Hippocampal formation (tissue), 2 donors: ENCODE measurements at regions not wholly inside any gene's neighbourhood (a gene's known extent, or its start where the extent isn't known, plus 50 kb on each side); places are given as distances from the start of the nearest gene placed in this dataset.
A peak's percentile ranks its signal among the peaks of the same experiment; 100 is the strongest.
"Not testable (repeated sequence)": the region's sequence is repeated elsewhere in the genome, so short reads cannot be mapped to it uniquely, and the experiment has no call there.

Experiments
- DNase-seq, 2 donors: peaks; one replicate each; lab custom pipeline; 2025; lab: John Stamatoyannopoulos, UW

DNA sequence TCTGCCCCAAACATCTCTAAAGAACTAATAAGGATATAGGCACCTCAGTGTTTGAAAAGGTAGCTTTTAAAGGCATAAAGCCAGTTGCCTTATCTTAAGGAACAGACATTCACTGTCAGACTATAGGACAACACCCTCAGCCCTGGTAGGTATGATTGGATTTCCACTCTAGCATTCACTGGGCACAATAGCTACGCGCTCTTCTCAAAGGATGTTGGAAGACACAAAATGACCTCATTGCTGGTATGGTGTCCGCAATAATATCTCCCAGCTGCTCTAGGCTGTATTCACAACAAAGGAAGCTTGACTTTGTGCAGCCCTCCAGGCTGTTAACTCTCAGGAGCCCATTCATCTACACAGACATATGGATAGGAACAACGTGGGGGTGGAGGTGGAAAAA, 119.4 kb upstream of the CXADR start:
- DNase-seq: no peak

DNA sequence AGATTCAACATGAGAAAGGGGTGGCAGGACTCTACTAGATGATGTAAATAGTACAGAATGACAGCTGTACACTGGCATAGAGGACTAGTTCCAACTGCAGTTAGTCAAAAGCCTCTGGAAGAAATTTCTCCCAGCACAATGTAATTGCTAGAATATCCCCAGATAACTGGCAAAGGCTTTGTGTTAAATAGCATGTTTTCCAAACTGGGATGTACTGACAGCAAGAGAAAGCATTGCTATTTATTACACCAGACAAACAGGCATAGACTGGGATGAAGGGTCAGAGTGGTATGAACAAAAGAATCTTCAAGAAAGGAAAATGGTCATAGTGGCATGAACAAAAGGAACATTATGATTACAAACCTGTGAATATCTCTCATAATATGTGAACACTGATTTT, 115.9 kb upstream of the CXADR start:
- DNase-seq: no peak

DNA sequence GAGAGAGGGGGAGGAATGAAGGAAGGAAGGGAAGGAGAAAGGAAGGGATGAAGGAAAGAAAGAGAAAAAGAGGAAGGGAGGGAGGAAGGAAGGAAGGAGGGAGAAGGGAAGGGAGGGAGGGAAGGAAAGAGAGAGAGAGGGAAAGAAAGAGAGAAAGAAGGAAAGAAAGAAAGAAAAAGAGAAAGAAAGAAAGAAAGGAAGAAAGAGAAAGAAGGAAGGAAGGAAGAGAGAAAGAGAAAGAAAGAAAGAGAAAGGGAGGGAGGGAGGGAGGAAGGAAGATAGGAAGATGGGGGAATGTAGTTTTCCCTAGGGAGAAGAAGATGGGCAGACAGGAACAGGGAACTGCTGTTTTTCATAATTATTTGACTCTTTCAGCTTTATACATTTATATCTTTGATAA, 115.1 kb upstream of the CXADR start:
- DNase-seq: no peak

DNA sequence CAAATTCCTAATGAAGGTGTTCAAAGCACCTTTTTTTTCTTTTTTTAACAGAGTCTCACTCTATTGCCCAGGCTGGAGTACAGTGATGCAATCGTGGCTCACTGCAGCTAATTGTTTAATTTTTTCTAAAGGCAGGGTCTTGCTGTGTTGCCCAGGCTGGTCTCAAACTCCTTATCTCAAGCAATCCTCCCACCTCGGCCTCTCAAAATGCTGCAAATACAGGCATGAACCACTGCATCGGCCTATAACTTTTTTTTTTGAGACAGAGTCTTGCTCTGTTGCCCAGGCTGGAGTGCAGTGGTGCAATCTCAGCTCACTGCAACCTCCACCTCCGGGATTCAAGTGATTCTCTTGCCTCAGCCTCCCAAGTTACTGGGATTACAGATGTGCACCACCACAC, 113.9 kb upstream of the CXADR start:
- DNase-seq: not testable (repeated sequence)

DNA sequence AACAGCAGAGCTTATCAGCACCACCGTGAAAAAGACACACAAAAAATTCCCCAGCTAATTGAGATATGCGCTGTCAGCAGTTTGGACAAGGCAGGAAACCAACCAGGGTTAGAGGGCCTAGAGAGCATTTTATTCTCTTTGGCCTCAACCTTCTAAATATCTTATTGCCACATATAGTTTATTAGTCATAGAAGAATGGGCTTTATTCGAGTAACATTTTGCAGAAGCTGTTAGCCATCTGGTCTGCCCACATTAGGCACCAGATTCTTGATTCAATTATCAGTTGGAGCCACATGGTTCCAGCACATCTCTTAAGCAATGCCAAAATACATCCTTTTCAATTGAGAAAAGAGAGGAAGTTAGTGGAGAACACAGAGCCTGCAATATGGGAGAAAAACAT, 109.9 kb upstream of the CXADR start:
- peak in 1 of 2 donors; percentile 57 for DNase-seq

DNA sequence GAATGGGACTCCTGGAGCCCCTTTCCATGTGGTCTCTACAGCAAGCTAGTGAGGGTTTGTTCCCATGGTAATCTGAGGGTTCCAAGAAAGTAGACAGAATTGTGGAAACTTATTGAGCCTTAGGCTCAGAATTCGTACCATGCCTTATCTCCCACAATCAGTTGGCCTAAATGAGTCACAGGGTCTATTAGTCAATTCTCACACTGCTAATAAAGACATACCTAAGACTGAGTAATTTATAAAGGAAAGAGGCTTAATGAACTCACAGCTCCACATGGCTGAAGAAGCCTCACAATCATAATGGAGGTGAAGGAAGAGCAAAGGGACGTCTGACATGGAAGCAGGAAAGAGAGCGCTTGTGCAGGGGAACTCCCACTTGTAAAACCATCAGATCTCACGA, 106.6 kb upstream of the CXADR start:
- no peak for DNase-seq

DNA sequence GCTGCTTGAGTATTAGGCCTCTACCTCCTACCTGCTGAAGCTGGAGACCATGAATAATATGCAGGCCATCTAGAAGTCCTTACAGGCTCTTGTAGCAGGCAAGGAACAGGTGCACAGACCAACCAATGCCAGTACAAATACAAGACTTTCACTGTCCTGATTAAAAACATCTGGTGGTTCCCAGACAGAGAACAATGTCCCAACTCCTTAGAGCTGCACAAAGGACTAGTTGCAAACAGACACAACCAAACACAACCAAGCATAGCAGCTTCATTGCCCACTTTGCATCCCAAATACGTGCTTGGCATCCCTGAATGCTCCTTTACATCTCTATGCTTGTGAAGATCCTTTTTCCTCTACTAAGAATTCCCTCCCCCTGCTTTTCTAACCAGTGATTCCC, 98.1 kb upstream of the CXADR start:
- DNase-seq: peak; percentile 19 to 33

DNA sequence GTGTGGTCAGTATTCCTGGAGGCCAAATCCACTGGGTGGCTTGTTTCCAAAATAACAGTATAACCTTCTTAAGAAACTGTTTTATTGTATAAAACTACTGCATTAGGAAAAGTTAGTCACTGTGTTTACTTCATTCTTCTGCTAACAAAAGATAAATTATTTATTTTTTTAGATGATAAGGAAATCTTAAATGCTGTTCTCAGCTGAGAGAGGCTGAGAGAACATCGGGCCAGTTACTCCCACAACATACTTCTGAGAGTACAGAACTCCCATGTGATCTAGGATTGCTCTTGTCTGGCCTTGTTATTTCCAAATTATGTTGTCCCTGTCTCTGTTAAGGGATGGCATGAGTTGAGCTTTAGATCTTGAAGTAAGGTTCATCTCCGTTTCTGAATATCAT, 96.7 kb upstream of the CXADR start:
- DNase-seq: no peak

DNA sequence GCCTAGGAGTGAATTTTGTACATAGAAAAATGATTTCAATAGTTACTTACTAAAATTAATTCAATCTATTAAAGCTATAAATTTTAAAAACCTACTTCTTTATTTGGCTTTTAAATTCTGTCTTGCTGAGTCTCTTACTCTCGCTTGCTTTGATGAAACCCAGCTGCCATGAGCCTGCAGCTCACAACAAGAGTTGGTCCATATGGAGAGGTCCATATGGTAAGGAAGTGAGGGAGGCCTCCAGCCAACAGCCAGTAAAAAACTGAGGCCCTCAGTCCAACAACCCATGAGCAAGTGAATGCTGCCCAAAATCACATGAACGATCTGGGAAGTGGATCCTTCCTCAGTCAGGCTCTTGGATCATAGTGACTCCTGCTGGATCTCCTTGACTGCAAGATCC, 89.9 kb upstream of the CXADR start:
- DNase-seq: no peak

DNA sequence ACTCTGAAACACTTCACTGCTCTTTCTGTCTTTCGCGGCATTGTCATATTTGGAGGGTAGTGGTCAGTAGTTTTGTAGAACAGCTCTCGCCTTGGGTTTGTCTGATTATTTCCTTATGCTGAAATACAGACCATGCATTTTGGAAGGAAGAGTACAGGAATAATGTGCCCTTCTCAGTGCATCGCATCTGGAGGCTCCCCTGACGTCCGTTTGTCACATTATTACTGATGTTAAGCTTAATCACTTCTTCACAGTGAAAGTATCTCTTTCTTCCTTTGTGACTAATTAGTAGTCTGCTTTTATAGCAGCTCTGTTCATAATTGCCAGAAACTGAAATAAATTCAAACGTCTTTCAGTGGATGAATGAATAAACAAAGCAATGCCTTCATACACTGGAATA, 85.7 kb upstream of the CXADR start:
- peak; percentile 39 to 84 for DNase-seq

DNA sequence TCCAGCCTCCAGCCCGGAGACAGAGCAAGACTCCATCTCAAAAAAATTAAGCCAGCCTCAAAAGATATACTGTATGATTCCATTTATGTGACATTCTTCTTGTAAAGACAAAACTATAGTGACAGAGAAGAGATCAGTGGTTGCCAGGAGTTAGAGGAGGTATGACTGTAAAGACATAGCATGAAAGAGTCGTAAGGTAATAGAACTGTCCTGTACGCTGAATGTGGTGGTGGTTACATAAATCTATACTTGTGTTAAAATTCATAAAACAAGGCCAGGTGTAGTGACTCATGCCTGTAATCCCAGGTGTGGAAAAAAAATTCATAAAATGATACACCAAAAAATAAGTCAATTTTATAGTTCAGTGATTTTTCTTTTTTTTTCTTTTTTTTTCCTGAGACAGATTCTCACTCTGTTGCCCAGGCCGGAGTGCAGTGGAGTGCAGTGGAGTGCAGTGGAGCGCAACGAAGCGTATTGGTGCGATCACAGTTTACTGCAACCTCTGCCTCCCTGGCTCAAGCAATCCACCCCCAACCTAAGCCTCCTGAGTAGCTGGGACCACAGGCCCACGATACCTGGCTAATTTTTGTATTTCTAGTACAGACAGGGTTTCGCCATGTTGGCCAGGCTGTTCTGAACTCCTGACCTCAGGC, 84.9 kb upstream of the CXADR start:
- no peak for DNase-seq

DNA sequence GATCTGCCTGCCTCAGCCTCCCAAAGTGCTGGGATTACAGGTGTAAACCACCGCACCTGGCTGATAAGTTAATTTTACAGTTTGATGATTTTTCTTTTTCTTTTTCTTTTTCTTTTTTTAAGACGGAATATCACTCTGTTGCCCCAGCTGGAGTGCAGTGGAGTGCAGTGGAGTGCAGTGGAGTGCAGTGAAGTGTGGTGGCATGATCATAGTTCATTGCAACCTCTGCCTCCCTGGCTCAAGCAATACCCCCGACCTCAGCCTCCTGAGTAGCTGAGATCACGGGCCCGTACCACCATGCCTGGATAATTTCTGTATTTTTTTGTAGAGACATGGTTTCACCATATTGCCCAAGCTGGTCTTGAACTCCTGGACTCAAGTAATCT, 84.4 kb upstream of the CXADR start:
- no peak for DNase-seq

DNA sequence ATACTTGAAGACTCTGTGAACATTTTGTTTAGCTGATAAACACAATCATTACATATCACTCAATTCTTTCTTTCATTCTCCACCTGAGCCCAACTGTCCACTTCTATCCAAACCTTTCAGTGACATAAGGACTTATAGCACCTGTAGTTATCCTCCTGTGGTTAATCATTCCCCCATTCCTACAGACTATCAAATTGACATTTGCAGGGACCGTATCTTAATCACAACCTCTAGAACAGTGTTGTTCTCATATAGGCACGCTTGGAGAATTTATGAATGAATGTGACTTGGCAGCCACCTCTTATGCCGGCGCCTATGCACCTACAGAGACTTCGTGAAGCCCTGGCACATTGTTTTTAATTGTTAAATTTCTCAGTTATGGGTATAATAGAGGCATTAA, 83.9 kb upstream of the CXADR start:
- DNase-seq: no peak

DNA sequence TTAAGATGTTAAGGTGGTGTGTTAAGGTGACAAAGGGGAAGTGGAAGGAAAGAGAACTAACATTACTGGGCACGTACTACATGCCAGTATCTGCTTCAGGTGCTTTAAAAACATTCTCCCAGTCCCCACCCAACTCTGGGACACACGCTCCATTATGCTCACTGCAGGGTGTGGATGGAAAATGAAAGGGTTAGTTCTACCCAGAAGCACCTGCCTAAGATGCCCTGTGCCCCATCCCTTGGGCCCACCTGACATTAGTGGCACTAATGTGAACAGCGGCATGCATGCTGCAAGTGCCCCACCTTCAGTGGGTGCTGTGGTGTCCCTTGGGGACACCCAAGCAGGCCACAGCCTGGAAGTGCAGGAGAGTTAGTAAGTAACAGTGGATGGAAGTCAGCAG, 82.9 kb upstream of the CXADR start:
- no peak for DNase-seq

DNA sequence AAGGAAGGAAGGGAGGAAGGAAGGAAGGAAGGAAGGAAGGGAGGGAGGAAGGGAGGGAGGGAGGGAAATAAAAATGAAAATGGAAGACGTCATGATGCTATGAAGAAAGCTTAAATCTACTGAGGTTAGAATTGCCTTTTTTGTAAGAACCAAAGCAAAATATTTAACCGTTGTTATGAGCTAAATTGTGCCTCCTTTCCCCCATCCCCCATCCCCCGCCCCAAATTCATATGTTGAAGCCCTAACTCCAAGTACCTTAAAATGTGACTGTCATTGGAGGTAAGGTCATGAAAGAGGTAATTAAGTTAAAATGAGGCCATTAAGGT, 80.1 kb upstream of the CXADR start:
- no peak for DNase-seq

DNA sequence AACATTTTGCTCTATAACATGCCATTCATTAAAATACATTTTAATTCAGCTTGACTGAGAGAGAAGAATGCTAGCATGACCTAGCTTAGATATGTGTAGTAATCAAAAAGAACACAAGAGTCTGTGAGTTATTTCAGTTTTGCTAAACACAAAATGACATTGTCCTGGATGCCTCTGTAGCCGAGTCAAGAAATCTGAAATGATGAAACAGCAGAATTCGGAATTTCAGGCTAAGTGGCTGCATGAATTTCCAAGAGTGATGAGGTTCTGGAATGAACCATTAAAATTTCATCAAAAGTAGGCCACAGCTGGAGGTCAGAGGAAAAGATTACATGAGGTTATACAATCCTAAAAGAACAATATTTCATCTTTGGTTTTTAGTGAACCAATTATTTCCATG, 79.1 kb upstream of the CXADR start:
- DNase-seq: no peak

DNA sequence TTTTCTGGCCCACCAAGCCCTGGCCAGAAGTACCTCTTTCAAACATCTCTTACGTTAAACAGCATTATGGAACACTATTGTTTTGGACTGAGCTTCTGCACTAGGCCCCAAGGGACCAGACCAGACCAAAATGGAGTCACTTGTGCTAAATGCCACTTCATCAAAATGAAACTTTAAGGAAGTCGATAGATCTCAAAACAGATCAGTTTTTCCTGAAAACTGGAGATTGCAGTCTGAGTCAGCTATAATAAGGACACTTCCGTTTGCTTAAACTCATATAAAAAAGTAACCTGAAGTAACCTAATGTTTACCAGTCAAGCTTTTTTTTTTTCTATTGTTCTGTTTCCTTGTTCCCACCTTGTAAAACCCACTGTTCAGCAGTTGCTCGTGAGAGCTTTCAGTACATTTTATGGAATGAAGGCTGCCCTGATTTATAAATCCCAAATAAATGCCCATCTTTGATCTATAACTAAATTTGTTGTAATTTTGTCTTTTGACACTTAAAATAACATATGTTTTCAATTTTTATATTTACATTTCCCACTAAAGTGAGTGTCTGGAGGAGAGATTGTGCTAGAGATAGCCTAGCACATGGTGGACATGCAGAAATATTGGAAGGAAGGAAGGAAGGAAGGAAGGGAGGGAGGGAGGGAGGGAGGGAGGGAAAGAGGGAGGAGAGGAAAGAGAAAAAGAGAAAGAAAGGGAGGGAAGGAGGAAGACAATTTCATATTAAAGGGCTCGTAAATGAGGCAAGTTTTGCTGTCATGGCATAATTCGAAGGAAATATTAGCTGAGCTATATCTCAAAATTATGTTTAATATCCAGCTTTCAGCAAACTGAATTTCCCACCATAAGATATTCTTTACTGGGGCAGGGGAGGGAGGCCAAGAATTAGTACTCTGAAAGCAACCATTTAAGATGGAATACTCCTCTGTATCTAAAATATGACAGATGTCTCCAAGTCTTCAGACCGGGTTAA, 77.0 kb upstream of the CXADR start:
- DNase-seq: no peak

DNA sequence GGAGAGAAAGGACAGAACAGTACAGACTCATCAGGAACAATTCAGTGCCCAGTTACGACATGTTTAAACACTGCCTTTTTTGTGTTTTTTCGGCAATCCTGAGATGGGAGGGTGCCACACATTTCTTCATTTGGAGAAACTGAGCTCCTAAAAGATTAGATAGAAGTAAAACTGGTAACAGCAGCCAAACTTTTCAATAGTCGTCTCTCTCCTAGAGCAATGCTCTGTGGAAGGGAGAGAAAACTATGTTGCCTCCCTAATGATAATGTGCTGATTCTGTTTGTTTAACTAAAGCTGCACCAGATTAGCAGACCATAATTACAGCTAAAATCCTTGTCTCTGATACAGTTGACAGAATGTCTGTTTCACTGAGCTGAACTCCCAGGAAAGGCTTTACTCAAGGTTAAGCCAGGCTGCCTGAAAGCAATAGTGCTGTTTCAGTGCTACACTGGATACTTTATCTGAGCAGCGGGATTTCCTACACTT, 76.2 kb upstream of the CXADR start:
- peak in 1 of 2 donors; percentile 20 for DNase-seq

DNA sequence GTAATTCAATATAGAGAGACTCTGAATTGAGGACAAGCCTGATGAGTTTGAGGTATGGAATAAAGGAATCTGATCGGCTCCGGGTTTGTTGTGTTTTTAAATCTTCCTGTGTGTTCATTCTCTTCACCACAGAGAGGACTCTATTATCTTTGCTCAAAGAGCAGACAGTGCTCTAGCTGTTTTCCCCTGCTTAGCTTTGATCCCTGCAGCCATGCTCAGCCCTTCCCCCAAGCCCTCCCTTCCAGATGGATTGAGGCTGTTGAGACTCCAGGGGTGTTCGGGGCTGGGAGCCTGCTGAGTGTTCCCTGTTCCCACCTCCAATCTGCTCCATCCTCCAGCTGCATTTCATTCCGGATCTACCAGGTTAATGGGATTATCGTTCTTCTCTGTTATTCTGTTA, 74.2 kb upstream of the CXADR start:
- peak in 1 of 2 donors; percentile 32 for DNase-seq

DNA sequence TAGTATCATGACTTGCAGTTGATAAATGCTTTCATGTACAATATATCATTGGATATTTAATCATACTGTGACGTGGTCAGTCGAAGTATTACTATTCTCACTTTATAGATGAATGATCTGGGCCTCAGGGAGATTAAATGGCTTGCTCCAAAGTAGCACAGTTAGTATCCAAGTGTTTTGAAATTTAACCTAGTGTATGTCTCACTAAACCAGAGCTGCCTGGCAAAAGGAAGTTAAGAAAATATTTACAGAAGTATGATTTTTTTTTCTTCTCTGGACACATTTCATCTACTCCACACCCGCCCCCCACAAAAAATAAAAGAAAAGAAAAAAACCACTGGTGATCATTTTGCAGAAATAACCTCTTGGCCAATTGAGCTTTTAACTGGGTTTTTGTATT, 71.9 kb upstream of the CXADR start:
- no peak for DNase-seq

DNA sequence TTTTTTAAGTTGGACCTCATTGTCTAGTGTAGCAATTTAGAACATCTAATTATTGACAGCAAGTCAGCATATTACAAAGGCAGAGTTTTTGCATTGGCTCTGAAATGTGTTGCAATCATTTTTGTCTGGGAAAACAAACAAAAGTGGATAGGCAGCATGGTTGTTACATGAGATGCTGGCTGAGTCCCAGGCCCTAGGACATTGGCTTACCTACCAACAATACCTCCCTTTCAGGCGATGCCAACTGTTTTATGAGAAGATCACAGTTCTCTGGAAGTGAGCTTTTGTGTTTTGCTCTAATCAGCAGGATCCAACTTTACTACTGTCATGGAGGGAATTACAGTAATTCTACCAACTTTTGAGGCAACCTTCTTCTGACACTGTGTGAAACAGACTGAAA, 71.5 kb upstream of the CXADR start:
- peak in 1 of 2 donors; percentile 6 for DNase-seq

DNA sequence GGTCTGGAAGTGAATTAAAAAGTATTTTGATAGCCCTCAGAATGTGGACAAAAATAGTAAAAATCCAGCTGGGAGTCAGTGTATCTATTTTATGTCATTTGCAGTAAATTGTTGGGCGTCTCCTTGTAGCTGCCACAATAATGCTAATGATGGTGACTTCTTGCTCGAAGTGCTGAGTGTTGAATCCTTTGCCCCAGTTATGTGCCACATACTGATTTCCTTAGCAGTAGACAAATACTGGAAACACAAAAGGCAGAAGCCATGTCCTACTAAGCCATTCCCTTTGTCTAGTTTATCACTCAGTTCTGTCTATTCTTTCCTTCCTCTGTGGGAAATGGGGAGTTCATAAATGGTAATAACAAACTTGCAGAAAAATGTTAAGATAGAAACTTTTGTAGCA, 70.7 kb upstream of the CXADR start:
- no peak for DNase-seq

DNA sequence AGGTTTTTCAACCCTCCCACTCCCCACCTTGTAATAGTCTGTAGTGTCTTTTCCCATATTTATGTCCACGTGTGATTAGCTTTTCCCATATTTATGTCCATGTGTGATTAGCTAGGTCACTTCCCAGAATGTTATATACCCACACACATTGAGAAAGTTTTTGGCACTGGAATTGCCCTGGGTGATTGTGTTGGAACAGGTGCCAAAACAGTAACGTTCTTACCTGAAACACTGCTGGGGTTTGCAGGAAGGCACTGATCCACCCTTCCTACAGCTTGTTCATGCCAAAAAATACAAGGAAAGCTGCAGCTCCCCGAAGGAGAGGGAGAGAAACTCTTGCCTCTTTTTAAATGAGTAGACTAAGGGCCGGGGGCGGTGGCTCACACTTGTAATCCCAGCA, 68.0 kb upstream of the CXADR start:
- no peak for DNase-seq
